ENCODE measurements at regions not wholly inside any gene's neighbourhood (a gene's known extent, or its start where the extent isn't known, plus 50 kb on each side); places are given as distances from the start of the nearest gene placed in this dataset.

DNA sequence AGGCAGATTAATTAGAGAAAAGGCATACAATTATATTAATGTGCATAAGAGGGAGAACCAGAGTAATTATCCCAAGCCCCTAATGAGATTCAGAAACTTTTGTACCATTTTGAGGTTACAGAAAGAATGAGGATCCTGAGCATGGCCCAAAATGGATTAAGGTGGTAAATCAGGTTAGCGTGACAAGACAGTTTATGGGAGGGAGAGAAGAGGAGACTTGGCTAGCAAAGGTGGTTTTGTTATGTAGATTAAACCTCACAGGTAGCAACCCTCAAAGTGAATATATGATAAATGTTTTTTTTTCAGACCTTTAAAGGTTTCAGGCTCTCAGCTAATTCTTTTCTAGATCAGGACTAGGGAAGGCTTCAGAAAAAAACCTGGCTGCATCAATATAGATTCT, 781.8 kb downstream of the FAM133A start:
- Histone ChIP-seq H3K27ac (no peak overlapping the region), H3K27me3 (ENCODE audit: insufficient read depth, low read depth) (no peaks in the 10 kb centered on the region), H3K9me2 (ENCODE audit: insufficient read depth) (no peaks in the 10 kb centered on the region), H3K4me3 (no peak overlapping the region), H3K36me3 (ENCODE audit: low read depth) (no peaks in the 10 kb centered on the region), H3K4me1 (replicated peaks; ENCODE audit: insufficient read depth) (no peaks in the 10 kb centered on the region), H3K4me2 (no peak overlapping the region), H3K79me2 (ENCODE audit: low read depth) (no peaks in the 10 kb centered on the region), H3K9me3 (ENCODE audit: insufficient read depth, low read depth) (no peaks in the 10 kb centered on the region), H4K20me1 (ENCODE audit: insufficient read depth) (no peaks in the 10 kb centered on the region), H3F3A (ENCODE audit: insufficient read depth, low read depth) (no peaks in the 10 kb centered on the region), H2AFZ (no peak overlapping the region)
- BruUV-seq (replicated peaks), result no TSS peak
- CTCF ChIA-PET, result no interaction called here
- DNase-seq, result no peak
- POLR2A ChIA-PET (ENCODE audit: unreplicated experiment), result no interaction called here
- intact Hi-C loops (cut with micrococcal nuclease; ENCODE audit: unreplicated experiment), result loop anchor here (10.0 kb wide), 1 partner anchor 101 kb away; no protein-coding TSS in a partner anchor
- TF ChIP-seq, protein P1, sequence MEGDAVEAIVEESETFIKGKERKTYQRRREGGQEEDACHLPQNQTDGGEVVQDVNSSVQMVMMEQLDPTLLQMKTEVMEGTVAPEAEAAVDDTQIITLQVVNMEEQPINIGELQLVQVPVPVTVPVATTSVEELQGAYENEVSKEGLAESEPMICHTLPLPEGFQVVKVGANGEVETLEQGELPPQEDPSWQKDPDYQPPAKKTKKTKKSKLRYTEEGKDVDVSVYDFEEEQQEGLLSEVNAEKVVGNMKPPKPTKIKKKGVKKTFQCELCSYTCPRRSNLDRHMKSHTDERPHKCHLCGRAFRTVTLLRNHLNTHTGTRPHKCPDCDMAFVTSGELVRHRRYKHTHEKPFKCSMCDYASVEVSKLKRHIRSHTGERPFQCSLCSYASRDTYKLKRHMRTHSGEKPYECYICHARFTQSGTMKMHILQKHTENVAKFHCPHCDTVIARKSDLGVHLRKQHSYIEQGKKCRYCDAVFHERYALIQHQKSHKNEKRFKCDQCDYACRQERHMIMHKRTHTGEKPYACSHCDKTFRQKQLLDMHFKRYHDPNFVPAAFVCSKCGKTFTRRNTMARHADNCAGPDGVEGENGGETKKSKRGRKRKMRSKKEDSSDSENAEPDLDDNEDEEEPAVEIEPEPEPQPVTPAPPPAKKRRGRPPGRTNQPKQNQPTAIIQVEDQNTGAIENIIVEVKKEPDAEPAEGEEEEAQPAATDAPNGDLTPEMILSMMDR (conservative IDR thresholded peaks at IDR 0.05), result no peak
- no peak for TF ChIP-seq EZH2 (IDR thresholded peaks at IDR 0.05; ENCODE audit: low read depth)

DNA sequence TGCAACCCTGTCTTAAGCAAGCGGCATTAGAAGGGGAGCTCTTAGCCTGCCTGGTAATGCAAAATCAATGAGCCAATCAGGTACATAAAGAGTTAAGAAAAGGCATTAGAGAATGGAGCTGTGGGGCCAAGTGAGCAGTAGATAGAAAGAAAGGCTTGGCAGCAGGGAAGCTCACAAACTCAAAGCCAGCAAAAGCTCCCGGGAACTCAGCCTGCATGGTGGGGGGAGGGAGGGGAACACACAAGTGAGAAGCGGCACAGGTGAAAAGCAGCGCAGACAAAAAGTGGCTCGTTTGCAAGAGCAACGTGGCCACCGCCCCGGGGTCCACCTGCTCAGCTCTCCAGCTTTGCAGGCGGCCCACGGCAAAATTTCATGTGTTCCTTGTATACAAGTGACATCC, 818.5 kb downstream of the FAM133A start:
- intact Hi-C loops (cut with micrococcal nuclease; ENCODE audit: unreplicated experiment), result no loop called here
- Histone ChIP-seq H3K27me3 (ENCODE audit: insufficient read depth, low read depth) (no peaks in the 10 kb centered on the region), H3K4me1 (replicated peaks; ENCODE audit: insufficient read depth) (no peaks in the 10 kb centered on the region), H3F3A (ENCODE audit: insufficient read depth, low read depth) (no peaks in the 10 kb centered on the region), H3K9me3 (ENCODE audit: insufficient read depth, low read depth) (no peaks in the 10 kb centered on the region), H3K4me2 (no peak overlapping the region), H3K4me3 (no peak overlapping the region), H3K36me3 (ENCODE audit: low read depth) (no peaks in the 10 kb centered on the region), H3K79me2 (ENCODE audit: low read depth) (no peaks in the 10 kb centered on the region), H3K9me2 (ENCODE audit: insufficient read depth) (no peaks in the 10 kb centered on the region), H3K27ac (no peak overlapping the region), H2AFZ (no peak overlapping the region), H4K20me1 (ENCODE audit: insufficient read depth) (no peaks in the 10 kb centered on the region)
- no TSS peak for BruUV-seq (replicated peaks)
- no peak for DNase-seq
- no peak for TF ChIP-seq EZH2 (IDR thresholded peaks at IDR 0.05; ENCODE audit: low read depth)
- TF ChIP-seq, protein P1 (conservative IDR thresholded peaks at IDR 0.05), result no peak
- CTCF ChIA-PET, result no interaction called here
- POLR2A ChIA-PET (ENCODE audit: unreplicated experiment), result no interaction called here

DNA sequence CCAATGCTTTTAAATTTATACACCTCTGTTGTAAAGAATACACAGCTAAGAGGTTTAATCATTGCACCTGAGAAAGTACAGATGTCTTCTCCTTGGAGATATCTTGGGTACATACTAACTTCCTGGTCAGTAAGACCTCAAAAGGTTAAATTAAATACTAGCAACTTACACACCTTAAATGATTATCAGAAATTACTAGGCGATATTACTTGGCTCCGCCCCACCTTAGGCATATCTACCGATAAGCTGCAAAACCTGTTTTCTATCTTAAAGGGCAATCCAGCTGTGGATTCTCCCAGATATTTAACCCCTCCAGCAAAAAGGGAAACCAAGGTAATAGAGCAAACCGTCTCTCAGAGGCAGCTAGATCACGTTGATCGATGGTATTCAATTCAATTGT, 819.4 kb downstream of the FAM133A start:
- Histone ChIP-seq H2AFZ (no peak overlapping the region), H3K27ac (no peak overlapping the region), H3K79me2 (ENCODE audit: low read depth) (no peaks in the 10 kb centered on the region), H3K27me3 (ENCODE audit: insufficient read depth, low read depth) (no peaks in the 10 kb centered on the region), H3K9me3 (ENCODE audit: insufficient read depth, low read depth) (no peaks in the 10 kb centered on the region), H3K4me1 (replicated peaks; ENCODE audit: insufficient read depth) (no peaks in the 10 kb centered on the region), H3K4me2 (no peak overlapping the region), H3K9me2 (ENCODE audit: insufficient read depth) (no peaks in the 10 kb centered on the region), H4K20me1 (ENCODE audit: insufficient read depth) (no peaks in the 10 kb centered on the region), H3F3A (ENCODE audit: insufficient read depth, low read depth) (no peaks in the 10 kb centered on the region), H3K4me3 (no peak overlapping the region), H3K36me3 (ENCODE audit: low read depth) (no peaks in the 10 kb centered on the region)
- DNase-seq, result no peak
- POLR2A ChIA-PET (ENCODE audit: unreplicated experiment), result no interaction called here
- CTCF ChIA-PET, result no interaction called here
- BruUV-seq (replicated peaks), result no TSS peak
- intact Hi-C loops (cut with micrococcal nuclease; ENCODE audit: unreplicated experiment), result no loop called here
- no peak for TF ChIP-seq EZH2 (IDR thresholded peaks at IDR 0.05; ENCODE audit: low read depth)
- TF ChIP-seq, protein P1 (conservative IDR thresholded peaks at IDR 0.05), result no peak

All from PC-9 (cell line).